DOHH2 (cell line): ENCODE measurements at regions not wholly inside any gene's neighbourhood (a gene's known extent, or its start where the extent isn't known, plus 50 kb on each side); places are given as distances from the start of the nearest gene placed in this dataset.
A peak's percentile ranks its signal among the peaks of the same experiment; 100 is the strongest.

Source experiments
- H3F3A ChIP-seq: fragments of 200-600 bp; sonication (generic), shearing (Covaris generic); 2 replicates; pipeline ENCODE4 v1.6.0; 2016; ENCODE audit warnings: antibody characterized with exemption, mild to moderate bottlenecking; ENCODE audit not compliant: control insufficient read depth, insufficient read depth
- H3K27ac ChIP-seq: fragments of 200-600 bp; sonication (generic); 2 replicates; pipeline ENCODE4 v1.5.1; 2014; ENCODE audit warnings: low read depth, mild to moderate bottlenecking, low read length, moderate library complexity
- H3K27me3 ChIP-seq: fragments of 200-600 bp; sonication (generic); 2 replicates; pipeline ENCODE4 v1.6.1; 2014; ENCODE audit warnings: mild to moderate bottlenecking, low read length, mixed read lengths; ENCODE audit not compliant: control insufficient read depth
- H3K36me3 ChIP-seq: fragments of 200-600 bp; sonication (generic); 2 replicates; pipeline ENCODE4 v1.6.1; 2014; ENCODE audit warnings: mild to moderate bottlenecking, low read length, moderate library complexity, mixed read lengths; ENCODE audit not compliant: control insufficient read depth
- H3K4me1 ChIP-seq: fragments of 200-600 bp; sonication (generic); 2 replicates; pipeline ENCODE4 v1.6.1; 2014; ENCODE audit warnings: mild to moderate bottlenecking, low read length, mixed read lengths; ENCODE audit not compliant: control insufficient read depth
- H3K4me2 ChIP-seq: fragments of 200-600 bp; sonication (generic); 2 replicates; pipeline ENCODE4 v1.6.0; 2014; ENCODE audit warnings: mild to moderate bottlenecking, low read length, moderate library complexity
- H3K4me3 ChIP-seq: fragments of 200-600 bp; sonication (generic); 2 replicates; pipeline ENCODE4 v1.5.1; 2014; ENCODE audit warnings: mild to moderate bottlenecking, low read length, mixed read lengths
- H3K79me2 ChIP-seq: fragments of 200-600 bp; sonication (generic); 2 replicates; pipeline ENCODE4 v1.6.1; 2014; ENCODE audit warnings: mild to moderate bottlenecking, low read length, mixed read lengths; ENCODE audit not compliant: control insufficient read depth
- H3K9me2 ChIP-seq: fragments of 200-600 bp; sonication (generic); replicated peaks from 2 replicates; pipeline ENCODE4 v1.6.1; 2014; ENCODE audit warnings: mild to moderate bottlenecking, low read length, mixed read lengths; ENCODE audit not compliant: control insufficient read depth
- H3K9me3 ChIP-seq: fragments of 200-600 bp; sonication (generic); 2 replicates; pipeline ENCODE4 v1.6.1; 2014; ENCODE audit warnings: antibody characterized with exemption, low read length, mixed read lengths; ENCODE audit not compliant: control insufficient read depth, insufficient read depth
- H4K20me1 ChIP-seq: fragments of 200-600 bp; sonication (generic); 2 replicates; pipeline ENCODE4 v1.6.0; 2014; ENCODE audit warnings: low read depth, mild to moderate bottlenecking, antibody characterized with exemption, low read length, moderate library complexity; ENCODE audit not compliant: control insufficient read depth, insufficient read depth
- EZH2phosphoT487 ChIP-seq: fragments of 200-600 bp; sonication (generic); IDR thresholded peaks from 2 replicates; pipeline ENCODE4 v1.6.1; 2017; ENCODE audit warnings: borderline replicate concordance, mild to moderate bottlenecking, antibody characterized with exemption, low read length, moderate library complexity, mixed read lengths
- TF ChIP-seq, protein P1 (sequence below): fragments of 200-600 bp; sonication (generic); IDR thresholded peaks from one replicate; pipeline ENCODE4 v1.5.1; 2014; ENCODE audit warnings: antibody characterized with exemption, mild to moderate bottlenecking, low read depth, low read length; ENCODE audit not compliant: poor library complexity, severe bottlenecking

DNA sequence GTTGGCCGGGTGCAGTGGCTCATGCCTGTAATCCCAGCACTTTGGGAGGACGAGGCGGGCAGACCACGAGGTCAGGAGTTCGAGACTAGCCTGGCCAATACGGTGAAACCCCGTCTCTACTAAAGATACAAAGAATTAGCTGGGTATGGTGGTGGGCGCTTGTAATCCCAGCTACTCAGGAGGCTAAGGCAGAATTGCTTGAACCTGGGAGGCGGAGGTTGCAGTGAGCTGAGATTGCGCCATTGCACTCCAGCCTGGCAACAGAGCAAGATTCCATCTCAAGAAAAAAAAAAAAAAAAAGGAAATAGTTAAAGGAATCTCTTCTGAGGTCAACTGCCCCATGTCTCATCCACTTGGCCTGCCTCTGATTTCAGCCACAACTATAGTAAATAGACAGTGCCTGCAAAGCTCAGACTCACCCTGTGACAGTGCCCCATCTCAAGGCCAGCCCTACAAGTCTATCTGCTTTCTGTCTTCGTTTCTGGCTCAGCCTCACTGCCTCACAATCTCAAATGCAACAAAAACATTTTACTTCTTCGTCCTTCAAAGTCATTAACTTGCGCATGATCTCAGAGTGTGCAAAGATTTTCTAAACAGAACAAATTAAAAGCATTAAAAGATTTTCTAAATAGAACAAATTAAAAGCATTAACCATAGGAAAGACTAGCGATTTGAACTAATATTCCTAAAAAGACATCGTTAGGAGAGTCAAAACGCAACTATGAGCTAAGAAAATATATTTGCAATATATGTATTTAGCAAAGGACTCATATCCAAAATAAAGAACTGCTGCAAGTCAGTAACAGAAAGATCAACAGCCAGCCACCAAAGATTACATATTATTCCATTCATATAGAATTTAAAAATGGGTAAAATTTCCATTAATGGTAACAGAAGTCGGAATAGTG lies 65.0 kb upstream of the PRDX6 start:
- no peaks in the 10 kb centered on the region for H3K9me2 ChIP-seq
- no peaks in the 10 kb centered on the region for H3K27me3 ChIP-seq
- no peaks in the 10 kb centered on the region for H4K20me1 ChIP-seq
- peak overlapping the region; percentile 90 for H3K4me2 ChIP-seq
- TF ChIP-seq EZH2phosphoT487, result no peak
- TF ChIP-seq, protein P1, sequence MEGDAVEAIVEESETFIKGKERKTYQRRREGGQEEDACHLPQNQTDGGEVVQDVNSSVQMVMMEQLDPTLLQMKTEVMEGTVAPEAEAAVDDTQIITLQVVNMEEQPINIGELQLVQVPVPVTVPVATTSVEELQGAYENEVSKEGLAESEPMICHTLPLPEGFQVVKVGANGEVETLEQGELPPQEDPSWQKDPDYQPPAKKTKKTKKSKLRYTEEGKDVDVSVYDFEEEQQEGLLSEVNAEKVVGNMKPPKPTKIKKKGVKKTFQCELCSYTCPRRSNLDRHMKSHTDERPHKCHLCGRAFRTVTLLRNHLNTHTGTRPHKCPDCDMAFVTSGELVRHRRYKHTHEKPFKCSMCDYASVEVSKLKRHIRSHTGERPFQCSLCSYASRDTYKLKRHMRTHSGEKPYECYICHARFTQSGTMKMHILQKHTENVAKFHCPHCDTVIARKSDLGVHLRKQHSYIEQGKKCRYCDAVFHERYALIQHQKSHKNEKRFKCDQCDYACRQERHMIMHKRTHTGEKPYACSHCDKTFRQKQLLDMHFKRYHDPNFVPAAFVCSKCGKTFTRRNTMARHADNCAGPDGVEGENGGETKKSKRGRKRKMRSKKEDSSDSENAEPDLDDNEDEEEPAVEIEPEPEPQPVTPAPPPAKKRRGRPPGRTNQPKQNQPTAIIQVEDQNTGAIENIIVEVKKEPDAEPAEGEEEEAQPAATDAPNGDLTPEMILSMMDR, result no peak
- H3F3A ChIP-seq, result peaks cover 57% of the 10 kb centered on the region
- peak overlapping the region; percentile 98 for H3K27ac ChIP-seq
- peaks cover 26% of the 10 kb centered on the region for H3K36me3 ChIP-seq
- peaks cover 98% of the 10 kb centered on the region for H3K4me1 ChIP-seq
- peaks cover 36% of the 10 kb centered on the region for H3K79me2 ChIP-seq
- peak overlapping the region; percentile 72 for H3K4me3 ChIP-seq
- no peaks in the 10 kb centered on the region for H3K9me3 ChIP-seq

DNA sequence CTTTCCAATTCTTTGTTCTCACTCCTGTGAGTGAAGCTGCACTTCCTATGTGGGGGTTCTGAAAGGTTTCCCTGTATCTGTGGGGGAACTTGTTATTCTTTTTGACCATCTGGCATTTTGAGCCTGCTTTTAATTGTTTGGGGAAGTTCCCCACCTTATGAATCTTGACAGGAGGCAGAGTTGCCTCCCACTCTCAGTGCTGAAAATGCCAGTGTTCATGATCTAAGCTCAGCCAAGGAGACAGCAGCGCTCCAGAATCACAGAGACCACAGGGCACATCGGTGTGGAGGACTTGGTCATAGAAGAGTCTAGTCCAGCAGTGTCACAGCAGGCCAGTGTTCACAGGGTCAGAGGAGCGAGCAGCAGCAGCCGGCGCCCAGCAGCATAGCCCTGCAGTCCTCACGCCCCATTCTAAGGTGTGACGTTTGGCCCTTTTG lies 63.8 kb upstream of the PRDX6 start:
- no peak for TF ChIP-seq EZH2phosphoT487
- TF ChIP-seq, protein P1, result no peak

DNA sequence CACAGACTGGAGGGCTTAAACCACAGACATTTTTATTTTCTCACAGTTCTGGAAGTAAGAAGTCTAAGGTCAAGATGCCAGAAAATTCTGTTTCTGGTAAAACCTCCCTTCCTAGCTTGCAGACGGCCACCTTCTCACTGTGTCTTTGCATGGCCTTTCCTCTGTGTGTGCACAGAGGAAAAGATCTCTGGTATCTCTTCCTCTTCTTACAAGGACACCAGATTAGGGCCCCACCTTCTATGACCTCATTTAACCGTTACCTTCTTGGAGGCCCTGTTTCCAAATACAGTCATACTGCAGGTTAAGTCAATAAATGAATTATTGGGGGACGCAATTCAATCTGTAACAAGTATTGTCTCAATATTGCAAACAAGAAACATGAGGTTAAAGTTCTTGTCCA lies 63.0 kb upstream of the PRDX6 start:
- Histone ChIP-seq H3K9me2 (no peaks in the 10 kb centered on the region), H3K4me2 (peak overlapping the region; percentile 90), H3K36me3 (peaks cover 40% of the 10 kb centered on the region), H3K9me3 (no peaks in the 10 kb centered on the region), H4K20me1 (no peaks in the 10 kb centered on the region), H3K4me1 (peaks cover 94% of the 10 kb centered on the region), H3K27me3 (no peaks in the 10 kb centered on the region), H3K27ac (peak overlapping the region; percentile 98), H3K79me2 (peaks cover 35% of the 10 kb centered on the region), H3K4me3 (peak overlapping the region; percentile 72), H3F3A (peaks cover 51% of the 10 kb centered on the region)
- TF ChIP-seq, protein P1, result no peak
- TF ChIP-seq EZH2phosphoT487, result no peak

More for the DNA sequence above, 63.8 kb upstream of the PRDX6 start:
- H3K9me3 ChIP-seq, result no peaks in the 10 kb centered on the region
- H3K4me1 ChIP-seq, result peaks cover 98% of the 10 kb centered on the region
- peaks cover 57% of the 10 kb centered on the region for H3F3A ChIP-seq
- H3K4me3 ChIP-seq, result peak overlapping the region; percentile 72
- H4K20me1 ChIP-seq, result no peaks in the 10 kb centered on the region
- H3K9me2 ChIP-seq, result no peaks in the 10 kb centered on the region
- peaks cover 36% of the 10 kb centered on the region for H3K36me3 ChIP-seq
- peak overlapping the region; percentile 90 for H3K4me2 ChIP-seq
- H3K27me3 ChIP-seq, result no peaks in the 10 kb centered on the region
- H3K79me2 ChIP-seq, result peaks cover 35% of the 10 kb centered on the region
- peak overlapping the region; percentile 98 for H3K27ac ChIP-seq
